PC-9 (cell line): ENCODE measurements at regions not wholly inside any gene's neighbourhood (a gene's known extent, or its start where the extent isn't known, plus 50 kb on each side); places are given as distances from the start of the nearest gene placed in this dataset.

ENCODE experiments used
- BruUV-seq: library from RNA; stranded (reverse); fragments of 400-500 nt; replicated peaks from 2 replicates; lab custom pipeline; 2021; lab: Mats Ljungman, UMichigan
- CTCF ChIA-PET: fragments of 300-600 bp; sonication (Branson Sonifier 250); formaldehyde crosslinking; loops from one replicate; lab custom pipeline; 2022; ENCODE audit warnings: antibody characterized with exemption; lab: Charles Lee
- POLR2A ChIA-PET: fragments of 300-600 bp; sonication (Branson Sonifier 250); formaldehyde crosslinking; loops from one replicate; lab custom pipeline; 2022; ENCODE audit warnings: antibody characterized with exemption; ENCODE audit not compliant: unreplicated experiment; lab: Charles Lee
- DNase-seq, 2 experiments: peaks; one replicate each; pipeline versions ENCODE4 v3.0.0 to v3.0.0-alpha.2; 2015 to 2022; ENCODE audit warnings: mixed read lengths in 1 of 2
- H2AFZ ChIP-seq: fragments of 200-600 bp; sonication (generic); 2 replicates; pipeline ENCODE4 v1.8.1; 2017; ENCODE audit warnings: antibody characterized with exemption
- H3F3A ChIP-seq: fragments of 200-600 bp; sonication (generic); 2 replicates; pipeline ENCODE4 v1.8.1; 2017; ENCODE audit warnings: antibody characterized with exemption, mild to moderate bottlenecking, low read depth; ENCODE audit not compliant: insufficient read depth
- H3K27ac ChIP-seq: fragments of 200-600 bp; sonication (generic); 2 replicates; pipeline ENCODE4 v1.6.1; 2016; ENCODE audit warnings: mixed run types
- H3K27me3 ChIP-seq: fragments of 200-600 bp; sonication (generic); 2 replicates; pipeline ENCODE4 v1.6.1; 2016; ENCODE audit warnings: low read depth, mixed run types; ENCODE audit not compliant: insufficient read depth
- H3K36me3 ChIP-seq: fragments of 200-600 bp; sonication (generic); 2 replicates; pipeline ENCODE4 v1.6.1; 2016; ENCODE audit warnings: low read depth, mixed run types
- H3K4me1 ChIP-seq: fragments of 200-600 bp; sonication (generic); replicated peaks from 2 replicates; pipeline ENCODE4 v1.6.1; 2016; ENCODE audit warnings: mixed run types; ENCODE audit not compliant: insufficient read depth
- H3K4me2 ChIP-seq: fragments of 200-600 bp; sonication (generic); 2 replicates; pipeline ENCODE4 v1.6.1; 2017; ENCODE audit warnings: mixed run types
- H3K4me3 ChIP-seq: fragments of 200-600 bp; sonication (generic); 2 replicates; pipeline ENCODE4 v1.6.1; 2016; ENCODE audit warnings: mixed run types
- H3K79me2 ChIP-seq: fragments of 200-600 bp; sonication (generic); 2 replicates; pipeline ENCODE4 v1.6.1; 2017; ENCODE audit warnings: low read depth, mixed run types
- H3K9me2 ChIP-seq: fragments of 200-600 bp; sonication (generic); 2 replicates; pipeline ENCODE4 v1.8.1; 2017; ENCODE audit warnings: mild to moderate bottlenecking; ENCODE audit not compliant: insufficient read depth
- H3K9me3 ChIP-seq: fragments of 200-600 bp; sonication (generic); 2 replicates; pipeline ENCODE4 v1.8.1; 2016; ENCODE audit warnings: low read depth; ENCODE audit not compliant: insufficient read depth
- H4K20me1 ChIP-seq: fragments of 200-600 bp; sonication (generic); 2 replicates; pipeline ENCODE4 v1.8.1; 2017; ENCODE audit not compliant: insufficient read depth
- EZH2 ChIP-seq: fragments of 200-600 bp; sonication (generic); IDR thresholded peaks from 2 replicates; pipeline ENCODE4 v1.8.0; 2017; ENCODE audit warnings: antibody characterized with exemption, low read depth
- intact Hi-C: fragments of 100-400 bp; cut with micrococcal nuclease; formaldehyde crosslinking; loops from one replicate; pipeline ENCODE4 v1.10.0; 2022; ENCODE audit not compliant: unreplicated experiment
- TF ChIP-seq, protein P1 (sequence below): fragments of 200-600 bp; sonication (generic); conservative IDR thresholded peaks from 2 replicates; pipeline ENCODE4 v1.6.1; 2017; ENCODE audit warnings: mixed run types, antibody characterized with exemption, mild to moderate bottlenecking, moderate library complexity

- Histone ChIP-seq H4K20me1 (no peaks in the 10 kb centered on the region), H3K4me2 (no peak overlapping the region), H3K36me3 (no peaks in the 10 kb centered on the region), H3K4me1 (no peaks in the 10 kb centered on the region), H3K27me3 (no peaks in the 10 kb centered on the region), H3F3A (no peaks in the 10 kb centered on the region), H3K9me2 (no peaks in the 10 kb centered on the region), H3K9me3 (no peaks in the 10 kb centered on the region), H3K79me2 (no peaks in the 10 kb centered on the region), H3K27ac (no peak overlapping the region), H2AFZ (no peak overlapping the region), H3K4me3 (no peak overlapping the region)
- ChIA-PET CTCF (no interaction called here), POLR2A (no interaction called here)
- DNase-seq: no peak
- no TSS peak for BruUV-seq
- intact Hi-C loops: no loop called here
- TF ChIP-seq, protein P1, sequence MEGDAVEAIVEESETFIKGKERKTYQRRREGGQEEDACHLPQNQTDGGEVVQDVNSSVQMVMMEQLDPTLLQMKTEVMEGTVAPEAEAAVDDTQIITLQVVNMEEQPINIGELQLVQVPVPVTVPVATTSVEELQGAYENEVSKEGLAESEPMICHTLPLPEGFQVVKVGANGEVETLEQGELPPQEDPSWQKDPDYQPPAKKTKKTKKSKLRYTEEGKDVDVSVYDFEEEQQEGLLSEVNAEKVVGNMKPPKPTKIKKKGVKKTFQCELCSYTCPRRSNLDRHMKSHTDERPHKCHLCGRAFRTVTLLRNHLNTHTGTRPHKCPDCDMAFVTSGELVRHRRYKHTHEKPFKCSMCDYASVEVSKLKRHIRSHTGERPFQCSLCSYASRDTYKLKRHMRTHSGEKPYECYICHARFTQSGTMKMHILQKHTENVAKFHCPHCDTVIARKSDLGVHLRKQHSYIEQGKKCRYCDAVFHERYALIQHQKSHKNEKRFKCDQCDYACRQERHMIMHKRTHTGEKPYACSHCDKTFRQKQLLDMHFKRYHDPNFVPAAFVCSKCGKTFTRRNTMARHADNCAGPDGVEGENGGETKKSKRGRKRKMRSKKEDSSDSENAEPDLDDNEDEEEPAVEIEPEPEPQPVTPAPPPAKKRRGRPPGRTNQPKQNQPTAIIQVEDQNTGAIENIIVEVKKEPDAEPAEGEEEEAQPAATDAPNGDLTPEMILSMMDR: no peak
- TF ChIP-seq EZH2: no peak
Observed at GRCh38 chr16:63629272-63629671, 1492.6 kb downstream of the CDH11 start.

DNA sequence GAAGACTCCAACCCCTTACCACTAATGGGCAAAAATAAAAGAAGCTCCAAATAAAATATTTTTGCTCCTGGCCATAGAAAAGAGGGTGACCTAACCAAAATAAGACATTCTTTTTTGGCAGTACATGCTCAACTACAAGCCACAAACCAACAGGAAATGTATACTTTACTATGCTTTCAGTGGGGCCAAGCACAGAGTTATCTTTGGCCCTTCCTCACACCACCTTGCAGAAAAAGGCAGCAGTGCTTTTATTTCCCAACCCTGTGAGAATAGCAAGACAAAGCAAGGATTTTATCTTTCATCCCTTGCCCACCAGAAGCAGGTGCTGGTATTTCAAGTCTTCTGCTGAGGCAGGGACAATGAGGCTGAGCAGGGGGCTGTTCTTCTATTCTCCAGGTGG, 1493.1 kb downstream of the CDH11 start:
- no peaks in the 10 kb centered on the region for H3F3A ChIP-seq
- H3K4me1 ChIP-seq: no peaks in the 10 kb centered on the region
- no peaks in the 10 kb centered on the region for H3K27me3 ChIP-seq
- no peak for TF ChIP-seq EZH2
- TF ChIP-seq, protein P1: no peak
- ChIA-PET POLR2A (no interaction called here), CTCF (no interaction called here)
- no peak overlapping the region for H3K4me2 ChIP-seq
- no peaks in the 10 kb centered on the region for H3K9me2 ChIP-seq
- H3K4me3 ChIP-seq: no peak overlapping the region
- H2AFZ ChIP-seq: no peak overlapping the region
- H3K79me2 ChIP-seq: no peaks in the 10 kb centered on the region
- H3K36me3 ChIP-seq: no peaks in the 10 kb centered on the region
- no peak overlapping the region for H3K27ac ChIP-seq
- no peak for DNase-seq
- H4K20me1 ChIP-seq: no peaks in the 10 kb centered on the region
- no TSS peak for BruUV-seq
- H3K9me3 ChIP-seq: no peaks in the 10 kb centered on the region
- intact Hi-C loops: no loop called here

- CTCF ChIA-PET: no interaction called here
- Histone ChIP-seq H3K4me3 (no peak overlapping the region), H3K36me3 (no peaks in the 10 kb centered on the region), H3K4me2 (no peak overlapping the region), H3K27me3 (no peaks in the 10 kb centered on the region), H3K9me3 (no peaks in the 10 kb centered on the region), H2AFZ (no peak overlapping the region), H3F3A (no peaks in the 10 kb centered on the region), H3K27ac (no peak overlapping the region), H4K20me1 (no peaks in the 10 kb centered on the region), H3K79me2 (no peaks in the 10 kb centered on the region), H3K9me2 (no peaks in the 10 kb centered on the region), H3K4me1 (no peaks in the 10 kb centered on the region)
- intact Hi-C loops: no loop called here
- no TSS peak for BruUV-seq
- TF ChIP-seq EZH2: no peak
- no peak for DNase-seq
- POLR2A ChIA-PET: no interaction called here
Observed at GRCh38 chr16:63625126-63625525, 1496.7 kb downstream of the CDH11 start.

DNA sequence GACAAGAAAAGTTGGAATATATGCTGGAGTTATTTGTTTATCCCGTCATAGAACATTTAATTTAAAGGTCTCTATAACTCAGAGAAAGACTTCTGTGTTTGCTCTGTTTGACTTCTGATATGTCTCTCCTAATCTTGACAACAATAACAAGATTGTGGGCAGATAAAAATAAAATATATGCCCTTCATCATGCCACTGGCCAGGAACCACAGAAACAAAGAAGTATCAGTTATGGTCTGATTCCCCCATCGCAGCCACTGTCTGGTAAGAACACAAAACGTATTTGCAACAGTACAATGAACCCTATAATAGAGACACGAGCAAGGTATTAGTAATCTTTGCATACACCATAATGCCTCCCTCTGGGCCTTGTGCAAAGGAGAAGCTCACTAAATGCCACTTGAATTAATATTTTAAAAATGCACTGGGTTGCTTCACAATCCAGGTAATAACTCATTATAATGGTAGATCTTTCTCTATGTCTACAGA, 1498.3 kb downstream of the CDH11 start:
- ChIA-PET CTCF (no interaction called here), POLR2A (no interaction called here)
- no peaks in the 10 kb centered on the region for H3K27me3 ChIP-seq
- TF ChIP-seq, protein P1: no peak
- no peak for TF ChIP-seq EZH2
- H3K9me2 ChIP-seq: no peaks in the 10 kb centered on the region
- DNase-seq: no peak
- no peak overlapping the region for H3K4me3 ChIP-seq
- intact Hi-C loops: no loop called here
- H4K20me1 ChIP-seq: no peaks in the 10 kb centered on the region
- H3K79me2 ChIP-seq: no peaks in the 10 kb centered on the region
- H3K4me1 ChIP-seq: no peaks in the 10 kb centered on the region
- no peak overlapping the region for H3K27ac ChIP-seq
- no peaks in the 10 kb centered on the region for H3K9me3 ChIP-seq
- H3K36me3 ChIP-seq: no peaks in the 10 kb centered on the region
- H2AFZ ChIP-seq: no peak overlapping the region
- no peaks in the 10 kb centered on the region for H3F3A ChIP-seq
- no TSS peak for BruUV-seq
- H3K4me2 ChIP-seq: no peak overlapping the region
